SK-N-SH treated with all-trans-retinoic acid at 6 μM for 48 hours (cell line): ENCODE measurements at regions not wholly inside any gene's neighbourhood (a gene's known extent, or its start where the extent isn't known, plus 50 kb on each side); places are given as distances from the start of the nearest gene placed in this dataset.

ENCODE experiments used
- ATAC-seq: fragments of 200-7000 bp; cut with Tn5 transposase; 3 replicates; pipeline ENCODE4 v1.9.1; 2020; ENCODE audit warnings: mild to moderate bottlenecking, moderate library complexity
- ARNTL ChIP-seq: fragments of 450-650 bp; formaldehyde crosslinking; IDR thresholded peaks from 2 replicates; pipeline ENCODE4 v1.5.0; 2020; ENCODE audit warnings: low read depth, mild to moderate bottlenecking, moderate library complexity, borderline replicate concordance
- BACH2 ChIP-seq: fragments of 250-450 bp; sonication (Bioruptor Pico); IDR thresholded peaks from 2 replicates; pipeline ENCODE4 v1.9.0; 2021; ENCODE audit warnings: mild to moderate bottlenecking, borderline replicate concordance
- CSDC2 ChIP-seq: fragments of 250-450 bp; sonication (Bioruptor Pico); IDR thresholded peaks from 2 replicates; pipeline ENCODE4 v1.5.0; 2020; ENCODE audit warnings: mild to moderate bottlenecking, moderate library complexity
- GLIS3 ChIP-seq: fragments of 250-450 bp; sonication (Bioruptor Pico); IDR thresholded peaks from 2 replicates; pipeline ENCODE4 v1.5.0; 2020; ENCODE audit warnings: mild to moderate bottlenecking, moderate library complexity
- ISL1 ChIP-seq: fragments of 250-450 bp; sonication (Bioruptor Pico); IDR thresholded peaks from 2 replicates; pipeline ENCODE4 v2.1.2; 2022; ENCODE audit warnings: mild to moderate bottlenecking, moderate library complexity
- OSR1 ChIP-seq: fragments of 250-450 bp; sonication (Bioruptor Pico); IDR thresholded peaks from 2 replicates; pipeline ENCODE4 v1.8.0; 2022; ENCODE audit warnings: moderate library complexity, mild to moderate bottlenecking, inconsistent platforms
- PPARA ChIP-seq: fragments of 250-450 bp; sonication (Bioruptor Pico); IDR thresholded peaks from 2 replicates; pipeline ENCODE4 v1.5.0; 2020; ENCODE audit warnings: mild to moderate bottlenecking, borderline replicate concordance
- SNAI2 ChIP-seq: fragments of 250-450 bp; sonication (Bioruptor Pico); IDR thresholded peaks from 2 replicates; pipeline ENCODE4 v1.5.0; 2020; ENCODE audit warnings: mild to moderate bottlenecking, moderate library complexity
- TCF4 ChIP-seq: fragments of 250-450 bp; sonication (Bioruptor Pico); IDR thresholded peaks from 2 replicates; pipeline ENCODE4 v1.8.0; 2021; ENCODE audit warnings: mild to moderate bottlenecking, moderate library complexity, borderline replicate concordance
- TOX ChIP-seq: fragments of 250-450 bp; sonication (Bioruptor Pico); IDR thresholded peaks from 2 replicates; pipeline ENCODE4 v1.8.0; 2021; ENCODE audit warnings: mild to moderate bottlenecking, moderate library complexity, borderline replicate concordance
- ZFP3 ChIP-seq: fragments of 250-450 bp; sonication (Bioruptor Pico); IDR thresholded peaks from 2 replicates; pipeline ENCODE4 v1.5.0; 2020; ENCODE audit warnings: mild to moderate bottlenecking, moderate library complexity
- ZFP30 ChIP-seq: fragments of 450-650 bp; formaldehyde crosslinking; IDR thresholded peaks from 2 replicates; pipeline ENCODE4 v1.5.0; 2022; ENCODE audit warnings: mild to moderate bottlenecking, moderate library complexity
- ZNF565 ChIP-seq: fragments of 450-650 bp; formaldehyde crosslinking; conservative IDR thresholded peaks from 2 replicates; pipeline ENCODE4 v1.5.0; 2020; ENCODE audit warnings: low read depth, mild to moderate bottlenecking, moderate library complexity
- ZNF70 ChIP-seq: fragments of 450-650 bp; formaldehyde crosslinking; IDR thresholded peaks from 2 replicates; pipeline ENCODE4 v1.5.0; 2020; ENCODE audit warnings: mild to moderate bottlenecking, moderate library complexity
- ZNF8 ChIP-seq: fragments of 450-650 bp; formaldehyde crosslinking; IDR thresholded peaks from 2 replicates; pipeline ENCODE4 v1.5.0; 2020; ENCODE audit warnings: mild to moderate bottlenecking, moderate library complexity
- TF ChIP-seq, protein P1 (sequence below): fragments of 250-450 bp; sonication (Bioruptor Pico); IDR thresholded peaks from 2 replicates; pipeline ENCODE4 v1.5.1; 2021; ENCODE audit warnings: mild to moderate bottlenecking, moderate library complexity
- TF ChIP-seq, protein P2 (sequence below): fragments of 250-450 bp; sonication (Bioruptor Pico); IDR thresholded peaks from 2 replicates; pipeline ENCODE4 v1.8.0; 2021; ENCODE audit warnings: low read depth, mild to moderate bottlenecking, moderate library complexity, borderline replicate concordance
- TF ChIP-seq, protein P3 (sequence below): fragments of 250-450 bp; sonication (Bioruptor Pico); IDR thresholded peaks from 2 replicates; pipeline ENCODE4 v1.5.1; 2020; ENCODE audit warnings: low read depth, mild to moderate bottlenecking, moderate library complexity
- TF ChIP-seq, protein P4 (sequence below): fragments of 250-450 bp; sonication (Bioruptor Pico); IDR thresholded peaks from 2 replicates; pipeline ENCODE4 v1.5.0; 2020; ENCODE audit warnings: mild to moderate bottlenecking, moderate library complexity
- TF ChIP-seq, protein P5 (sequence below): fragments of 250-450 bp; sonication (Bioruptor Pico); IDR thresholded peaks from 2 replicates; pipeline ENCODE4 v1.8.0; 2020; ENCODE audit warnings: mild to moderate bottlenecking, moderate library complexity, borderline replicate concordance

DNA sequence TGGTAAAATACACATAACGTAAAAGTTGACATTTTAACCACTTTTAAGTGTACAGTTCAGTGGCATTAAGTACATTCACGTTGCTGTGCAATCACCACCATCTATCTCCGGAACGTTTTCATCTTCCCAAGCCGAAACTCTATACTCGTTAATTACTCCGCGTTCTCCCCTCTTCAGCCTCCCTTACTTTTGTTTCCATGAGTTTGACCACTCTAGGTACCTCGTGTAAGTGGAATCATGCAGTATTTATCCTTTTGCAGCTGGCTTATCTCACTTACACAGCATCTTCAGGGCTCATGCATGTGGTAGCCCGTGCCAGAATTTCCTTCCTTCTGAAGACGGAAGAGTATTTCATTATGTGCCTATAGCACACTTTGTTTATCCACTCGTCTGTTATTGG lies 225.2 kb downstream of the SLC4A3 start:
- no peak for ATAC-seq
- TF ChIP-seq, protein P1, sequence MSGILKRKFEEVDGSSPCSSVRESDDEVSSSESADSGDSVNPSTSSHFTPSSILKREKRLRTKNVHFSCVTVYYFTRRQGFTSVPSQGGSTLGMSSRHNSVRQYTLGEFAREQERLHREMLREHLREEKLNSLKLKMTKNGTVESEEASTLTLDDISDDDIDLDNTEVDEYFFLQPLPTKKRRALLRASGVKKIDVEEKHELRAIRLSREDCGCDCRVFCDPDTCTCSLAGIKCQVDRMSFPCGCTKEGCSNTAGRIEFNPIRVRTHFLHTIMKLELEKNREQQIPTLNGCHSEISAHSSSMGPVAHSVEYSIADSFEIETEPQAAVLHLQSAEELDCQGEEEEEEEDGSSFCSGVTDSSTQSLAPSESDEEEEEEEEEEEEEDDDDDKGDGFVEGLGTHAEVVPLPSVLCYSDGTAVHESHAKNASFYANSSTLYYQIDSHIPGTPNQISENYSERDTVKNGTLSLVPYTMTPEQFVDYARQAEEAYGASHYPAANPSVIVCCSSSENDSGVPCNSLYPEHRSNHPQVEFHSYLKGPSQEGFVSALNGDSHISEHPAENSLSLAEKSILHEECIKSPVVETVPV = no peak
- TF ChIP-seq TCF4 (CRISPR knock-in tag) (no peak), ZNF8 (CRISPR knock-in tag) (no peak), CSDC2 (CRISPR knock-in tag) (no peak), PPARA (no peak), GLIS3 (CRISPR knock-in tag) (no peak), ZFP3 (CRISPR knock-in tag) (no peak), OSR1 (no peak), ISL1 (CRISPR knock-in tag) (no peak), BACH2 (no peak)
- TF ChIP-seq, protein P2, sequence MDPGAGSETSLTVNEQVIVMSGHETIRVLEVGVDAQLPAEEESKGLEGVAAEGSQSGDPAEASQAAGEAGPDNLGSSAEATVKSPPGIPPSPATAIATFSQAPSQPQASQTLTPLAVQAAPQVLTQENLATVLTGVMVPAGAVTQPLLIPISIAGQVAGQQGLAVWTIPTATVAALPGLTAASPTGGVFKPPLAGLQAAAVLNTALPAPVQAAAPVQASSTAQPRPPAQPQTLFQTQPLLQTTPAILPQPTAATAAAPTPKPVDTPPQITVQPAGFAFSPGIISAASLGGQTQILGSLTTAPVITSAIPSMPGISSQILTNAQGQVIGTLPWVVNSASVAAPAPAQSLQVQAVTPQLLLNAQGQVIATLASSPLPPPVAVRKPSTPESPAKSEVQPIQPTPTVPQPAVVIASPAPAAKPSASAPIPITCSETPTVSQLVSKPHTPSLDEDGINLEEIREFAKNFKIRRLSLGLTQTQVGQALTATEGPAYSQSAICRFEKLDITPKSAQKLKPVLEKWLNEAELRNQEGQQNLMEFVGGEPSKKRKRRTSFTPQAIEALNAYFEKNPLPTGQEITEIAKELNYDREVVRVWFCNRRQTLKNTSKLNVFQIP (CRISPR knock-in tag) = no peak

DNA sequence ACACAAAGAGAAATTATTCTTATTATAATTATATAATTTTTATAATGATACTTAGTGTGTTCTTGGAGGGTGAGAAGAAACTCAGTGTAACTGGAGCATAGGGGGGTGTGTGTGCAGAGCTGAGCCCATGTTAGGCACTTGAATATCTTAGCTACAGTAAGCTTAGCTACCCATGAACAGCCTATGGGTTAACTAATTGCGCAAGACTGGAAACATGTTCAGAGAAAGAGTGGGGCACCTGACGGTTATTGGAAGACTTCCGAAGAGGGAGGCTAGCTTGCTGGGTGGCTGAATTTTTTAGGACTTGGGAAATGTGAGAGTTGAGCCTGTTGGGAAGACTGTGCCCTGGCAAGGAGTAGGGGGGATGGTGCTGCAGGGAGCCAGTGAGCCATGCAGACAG lies 229.2 kb downstream of the SLC4A3 start:
- no peak for ATAC-seq
- no peak for TF ChIP-seq TOX (CRISPR knock-in tag)
- TF ChIP-seq, protein P3, sequence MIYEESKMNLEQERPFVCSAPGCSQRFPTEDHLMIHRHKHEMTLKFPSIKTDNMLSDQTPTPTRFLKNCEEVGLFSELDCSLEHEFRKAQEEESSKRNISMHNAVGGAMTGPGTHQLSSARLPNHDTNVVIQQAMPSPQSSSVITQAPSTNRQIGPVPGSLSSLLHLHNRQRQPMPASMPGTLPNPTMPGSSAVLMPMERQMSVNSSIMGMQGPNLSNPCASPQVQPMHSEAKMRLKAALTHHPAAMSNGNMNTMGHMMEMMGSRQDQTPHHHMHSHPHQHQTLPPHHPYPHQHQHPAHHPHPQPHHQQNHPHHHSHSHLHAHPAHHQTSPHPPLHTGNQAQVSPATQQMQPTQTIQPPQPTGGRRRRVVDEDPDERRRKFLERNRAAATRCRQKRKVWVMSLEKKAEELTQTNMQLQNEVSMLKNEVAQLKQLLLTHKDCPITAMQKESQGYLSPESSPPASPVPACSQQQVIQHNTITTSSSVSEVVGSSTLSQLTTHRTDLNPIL (CRISPR knock-in tag) = no peak

DNA sequence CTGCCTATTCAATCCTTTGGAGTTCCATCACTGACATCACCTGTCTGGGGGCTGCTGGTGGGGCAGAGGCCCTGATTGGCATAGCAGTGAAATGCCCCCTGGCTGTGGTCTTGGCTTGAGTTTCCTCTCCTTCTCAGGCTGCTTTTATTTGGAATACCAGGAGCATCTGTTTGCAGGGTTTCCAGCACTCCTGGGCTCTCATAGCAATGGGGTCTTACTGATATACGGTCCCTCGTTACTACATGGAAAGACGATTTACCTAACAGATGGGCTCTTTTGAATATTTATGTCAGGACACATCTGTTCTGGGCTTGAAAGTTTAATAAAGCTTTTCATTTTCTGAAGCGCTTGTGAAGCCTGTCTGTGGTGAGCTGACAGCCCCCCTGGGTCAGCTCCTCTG lies 230.3 kb downstream of the SLC4A3 start:
- TF ChIP-seq, protein P3 (CRISPR knock-in tag) = no peak
- TF ChIP-seq TOX (CRISPR knock-in tag) (no peak), TCF4 (CRISPR knock-in tag) (no peak), GLIS3 (CRISPR knock-in tag) (no peak), ARNTL (CRISPR knock-in tag) (no peak), ZFP3 (CRISPR knock-in tag) (no peak), SNAI2 (no peak), ZFP30 (no peak), ZNF565 (CRISPR knock-in tag) (no peak), BACH2 (no peak), PPARA (no peak), OSR1 (no peak)
- TF ChIP-seq, protein P4, sequence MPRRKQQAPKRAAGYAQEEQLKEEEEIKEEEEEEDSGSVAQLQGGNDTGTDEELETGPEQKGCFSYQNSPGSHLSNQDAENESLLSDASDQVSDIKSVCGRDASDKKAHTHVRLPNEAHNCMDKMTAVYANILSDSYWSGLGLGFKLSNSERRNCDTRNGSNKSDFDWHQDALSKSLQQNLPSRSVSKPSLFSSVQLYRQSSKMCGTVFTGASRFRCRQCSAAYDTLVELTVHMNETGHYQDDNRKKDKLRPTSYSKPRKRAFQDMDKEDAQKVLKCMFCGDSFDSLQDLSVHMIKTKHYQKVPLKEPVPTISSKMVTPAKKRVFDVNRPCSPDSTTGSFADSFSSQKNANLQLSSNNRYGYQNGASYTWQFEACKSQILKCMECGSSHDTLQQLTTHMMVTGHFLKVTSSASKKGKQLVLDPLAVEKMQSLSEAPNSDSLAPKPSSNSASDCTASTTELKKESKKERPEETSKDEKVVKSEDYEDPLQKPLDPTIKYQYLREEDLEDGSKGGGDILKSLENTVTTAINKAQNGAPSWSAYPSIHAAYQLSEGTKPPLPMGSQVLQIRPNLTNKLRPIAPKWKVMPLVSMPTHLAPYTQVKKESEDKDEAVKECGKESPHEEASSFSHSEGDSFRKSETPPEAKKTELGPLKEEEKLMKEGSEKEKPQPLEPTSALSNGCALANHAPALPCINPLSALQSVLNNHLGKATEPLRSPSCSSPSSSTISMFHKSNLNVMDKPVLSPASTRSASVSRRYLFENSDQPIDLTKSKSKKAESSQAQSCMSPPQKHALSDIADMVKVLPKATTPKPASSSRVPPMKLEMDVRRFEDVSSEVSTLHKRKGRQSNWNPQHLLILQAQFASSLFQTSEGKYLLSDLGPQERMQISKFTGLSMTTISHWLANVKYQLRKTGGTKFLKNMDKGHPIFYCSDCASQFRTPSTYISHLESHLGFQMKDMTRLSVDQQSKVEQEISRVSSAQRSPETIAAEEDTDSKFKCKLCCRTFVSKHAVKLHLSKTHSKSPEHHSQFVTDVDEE (CRISPR knock-in tag) = no peak
- TF ChIP-seq, protein P1 = no peak
- ATAC-seq = no peak

DNA sequence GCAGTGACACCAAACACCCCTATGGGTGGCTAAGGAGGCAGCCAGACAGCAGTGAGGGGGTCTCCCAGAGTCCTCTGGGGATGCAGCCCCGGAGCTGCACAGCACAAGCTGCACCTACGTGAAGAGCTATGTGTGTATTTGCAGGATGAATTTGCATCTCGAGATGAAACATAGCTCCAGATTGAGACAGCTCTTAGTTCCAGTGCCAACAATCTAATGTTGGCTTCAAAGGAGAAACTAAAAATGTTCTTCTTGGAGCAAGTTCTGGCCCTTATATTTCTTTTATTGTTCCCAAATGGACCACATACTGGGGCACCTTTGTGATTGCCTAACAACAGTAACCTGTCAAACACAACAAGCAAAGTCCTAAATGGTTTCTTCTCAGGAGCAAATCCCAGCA lies 233.9 kb downstream of the SLC4A3 start:
- ATAC-seq = no peak
- TF ChIP-seq ISL1 (CRISPR knock-in tag) (no peak), GLIS3 (CRISPR knock-in tag) (no peak), ARNTL (CRISPR knock-in tag) (no peak), ZNF70 (CRISPR knock-in tag) (no peak), CSDC2 (CRISPR knock-in tag) (no peak), OSR1 (no peak), TCF4 (CRISPR knock-in tag) (no peak), SNAI2 (no peak)
- TF ChIP-seq, protein P5, sequence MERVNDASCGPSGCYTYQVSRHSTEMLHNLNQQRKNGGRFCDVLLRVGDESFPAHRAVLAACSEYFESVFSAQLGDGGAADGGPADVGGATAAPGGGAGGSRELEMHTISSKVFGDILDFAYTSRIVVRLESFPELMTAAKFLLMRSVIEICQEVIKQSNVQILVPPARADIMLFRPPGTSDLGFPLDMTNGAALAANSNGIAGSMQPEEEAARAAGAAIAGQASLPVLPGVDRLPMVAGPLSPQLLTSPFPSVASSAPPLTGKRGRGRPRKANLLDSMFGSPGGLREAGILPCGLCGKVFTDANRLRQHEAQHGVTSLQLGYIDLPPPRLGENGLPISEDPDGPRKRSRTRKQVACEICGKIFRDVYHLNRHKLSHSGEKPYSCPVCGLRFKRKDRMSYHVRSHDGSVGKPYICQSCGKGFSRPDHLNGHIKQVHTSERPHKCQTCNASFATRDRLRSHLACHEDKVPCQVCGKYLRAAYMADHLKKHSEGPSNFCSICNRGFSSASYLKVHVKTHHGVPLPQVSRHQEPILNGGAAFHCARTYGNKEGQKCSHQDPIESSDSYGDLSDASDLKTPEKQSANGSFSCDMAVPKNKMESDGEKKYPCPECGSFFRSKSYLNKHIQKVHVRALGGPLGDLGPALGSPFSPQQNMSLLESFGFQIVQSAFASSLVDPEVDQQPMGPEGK (CRISPR knock-in tag) = no peak
- TF ChIP-seq, protein P3 (CRISPR knock-in tag) = no peak
- TF ChIP-seq, protein P2 (CRISPR knock-in tag) = no peak
